GM21526 (cell line): ENCODE measurements at regions not wholly inside any gene's neighbourhood (a gene's known extent, or its start where the extent isn't known, plus 50 kb on each side); places are given as distances from the start of the nearest gene placed in this dataset.
"Not testable (repeated sequence)": the region's sequence is repeated elsewhere in the genome, so short reads cannot be mapped to it uniquely, and the experiment has no call there.

Experiments used
- ATAC-seq: cut with Tn5 transposase; IDR thresholded peaks from one replicate; pipeline ENCODE4 v1.9.1; 2021; ENCODE audit warnings: moderate library complexity; ENCODE audit not compliant: unreplicated experiment, low FRiP score

- no peak for ATAC-seq
Observed at GRCh38 chr2:193869564-193869963, 1674.8 kb upstream of the TMEFF2 start.

DNA sequence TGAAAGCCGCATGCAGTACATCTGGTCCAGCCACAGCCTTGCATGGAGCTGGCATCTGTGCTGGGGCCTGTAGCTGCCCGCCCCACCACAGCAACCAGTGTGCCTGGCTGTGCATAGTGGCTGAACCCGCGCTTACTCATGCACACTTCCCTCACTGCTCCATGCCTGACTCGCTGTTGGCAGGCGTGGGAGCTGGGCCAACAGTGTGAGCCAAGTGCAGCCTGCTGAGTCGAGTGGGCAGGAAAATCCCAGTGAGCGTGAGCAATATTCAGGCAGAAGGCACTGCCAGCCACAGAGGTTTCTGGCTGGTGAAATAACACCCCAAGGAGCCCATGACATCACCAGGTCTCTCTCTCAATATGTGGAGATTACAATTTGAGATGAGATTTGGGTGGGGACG lies 1674.1 kb upstream of the TMEFF2 start:
- ATAC-seq, result no peak

- no peak for ATAC-seq
Observed at GRCh38 chr2:193868132-193868531, 1673.4 kb upstream of the TMEFF2 start.

DNA sequence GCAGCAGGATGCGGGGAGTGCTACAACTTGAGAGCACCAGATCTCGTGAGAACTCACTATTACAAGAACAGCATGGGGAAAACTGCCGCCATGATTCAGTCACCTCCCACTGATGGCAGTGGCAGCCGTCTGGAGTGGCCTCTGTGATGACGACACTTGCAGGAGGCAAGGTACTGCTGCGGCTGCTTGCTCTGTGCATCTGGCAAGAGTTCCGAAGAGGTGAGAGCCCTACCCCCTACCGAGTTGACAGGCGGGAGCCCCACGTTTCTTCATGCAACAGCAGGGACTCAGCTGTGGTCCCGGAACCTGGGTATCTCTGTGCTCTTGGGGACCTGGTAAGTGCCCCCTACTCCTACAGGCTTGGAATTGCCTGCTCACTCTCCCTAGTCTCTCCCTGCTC lies 1672.7 kb upstream of the TMEFF2 start:
- ATAC-seq, result no peak

- no peak for ATAC-seq
Observed at GRCh38 chr2:193861557-193861956, 1666.8 kb upstream of the TMEFF2 start.

DNA sequence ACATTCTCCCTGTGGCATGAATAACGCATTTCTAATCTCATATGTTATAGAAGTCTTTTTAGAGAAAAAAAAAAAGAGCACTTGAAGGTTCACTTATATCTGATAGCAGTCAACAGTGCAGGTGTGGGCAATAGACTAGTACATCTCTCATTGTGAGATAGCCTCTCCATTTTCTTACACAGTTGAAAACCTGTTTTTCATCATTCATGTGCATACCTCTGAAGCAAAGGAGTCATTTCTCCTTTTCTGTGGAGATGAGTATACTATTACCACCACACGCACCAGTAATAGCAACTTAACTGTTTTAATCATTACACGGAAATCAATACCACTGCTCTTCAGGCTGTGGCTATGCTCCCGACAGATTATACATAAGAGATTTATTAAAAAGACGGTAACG lies 1653.3 kb upstream of the TMEFF2 start:
- ATAC-seq, result no peak

DNA sequence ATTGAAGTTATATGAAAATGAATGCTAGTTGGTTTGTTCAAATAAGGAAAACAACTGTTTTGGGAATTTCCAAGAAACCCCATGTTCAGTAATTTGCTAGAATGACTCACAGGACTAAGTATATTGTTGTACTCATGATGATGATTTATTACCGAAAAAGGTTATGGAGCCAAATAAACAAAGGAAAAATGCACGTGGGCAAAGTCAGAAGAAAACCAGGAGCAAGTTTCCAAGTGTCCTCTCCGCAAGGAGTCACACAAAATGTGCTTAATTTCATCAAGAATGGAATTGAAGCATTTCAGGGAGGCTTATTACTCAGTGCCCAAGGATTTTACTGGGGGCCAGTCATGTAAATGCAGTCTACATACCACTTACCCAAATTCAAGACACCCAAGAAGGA lies 1652.4 kb upstream of the TMEFF2 start:
- no peak for ATAC-seq

GRCh38 chr2:193845604-193846003 lies 1650.9 kb upstream of the TMEFF2 start:
- ATAC-seq, result no peak

GRCh38 chr2:193843675-193844074 lies 1648.9 kb upstream of the TMEFF2 start:
- ATAC-seq, result no peak

DNA sequence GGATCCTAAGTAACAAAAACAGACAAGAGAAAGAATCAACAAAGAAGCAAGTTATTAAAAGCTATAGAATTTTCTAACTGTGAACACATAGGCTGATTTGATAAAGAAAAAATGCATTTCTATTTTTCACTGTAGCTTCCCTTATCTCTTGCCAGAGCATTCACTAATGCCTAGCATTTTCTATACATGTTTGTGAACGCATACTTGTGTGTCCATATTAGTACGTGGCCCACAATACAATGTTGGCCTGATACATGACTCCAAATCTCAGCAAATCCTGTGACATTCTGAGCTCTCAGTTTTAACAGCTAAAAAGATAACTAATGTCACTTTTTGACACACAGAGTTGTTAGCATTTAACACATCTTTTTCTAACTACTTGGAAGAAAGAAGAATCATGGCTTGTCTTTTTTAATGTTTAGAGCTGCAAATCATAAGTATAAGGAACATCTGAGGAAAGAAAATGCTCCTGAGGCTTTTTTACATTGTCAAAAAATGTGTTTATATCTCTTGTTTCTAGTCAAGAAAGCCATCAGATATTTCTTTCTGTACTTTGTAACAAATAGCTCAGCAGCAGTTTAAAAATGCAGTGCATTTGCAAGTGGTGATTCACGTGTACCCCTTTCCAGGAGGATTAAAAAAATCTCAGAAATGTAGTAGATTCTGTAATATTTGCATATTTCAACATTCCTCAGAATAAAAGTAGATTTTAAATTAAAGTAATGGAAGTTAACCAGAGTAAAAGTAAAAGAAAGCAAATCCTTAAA lies 1646.8 kb upstream of the TMEFF2 start:
- ATAC-seq, result no peak

DNA sequence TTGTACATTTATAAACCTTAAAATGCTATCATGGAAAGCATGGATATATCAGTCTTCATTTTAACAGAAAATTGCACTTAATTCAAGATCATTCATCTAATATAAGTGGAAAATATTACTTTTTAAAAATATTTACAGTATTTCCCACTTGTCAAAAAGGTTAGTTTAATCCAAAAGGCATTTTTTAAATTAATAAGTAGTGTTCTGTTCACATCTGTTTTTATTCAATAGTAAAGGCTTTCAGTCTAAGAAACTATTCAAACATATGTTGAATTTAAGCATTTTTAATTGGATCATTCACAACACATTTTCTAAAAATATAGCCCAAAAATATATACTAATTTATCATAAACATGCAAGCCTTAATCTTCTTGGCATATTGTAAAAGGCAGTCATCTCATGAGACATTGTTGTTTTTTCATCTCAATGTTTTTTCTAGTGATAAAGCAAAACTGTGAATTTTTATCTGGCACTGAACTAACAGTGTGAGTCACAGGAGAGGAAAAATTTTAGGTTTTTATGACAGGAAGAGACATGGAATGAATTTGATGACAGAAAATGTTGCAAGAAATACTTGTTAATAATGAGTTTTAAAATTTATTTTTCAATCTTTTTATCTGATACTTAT lies 1642.5 kb upstream of the TMEFF2 start:
- no peak for ATAC-seq

DNA sequence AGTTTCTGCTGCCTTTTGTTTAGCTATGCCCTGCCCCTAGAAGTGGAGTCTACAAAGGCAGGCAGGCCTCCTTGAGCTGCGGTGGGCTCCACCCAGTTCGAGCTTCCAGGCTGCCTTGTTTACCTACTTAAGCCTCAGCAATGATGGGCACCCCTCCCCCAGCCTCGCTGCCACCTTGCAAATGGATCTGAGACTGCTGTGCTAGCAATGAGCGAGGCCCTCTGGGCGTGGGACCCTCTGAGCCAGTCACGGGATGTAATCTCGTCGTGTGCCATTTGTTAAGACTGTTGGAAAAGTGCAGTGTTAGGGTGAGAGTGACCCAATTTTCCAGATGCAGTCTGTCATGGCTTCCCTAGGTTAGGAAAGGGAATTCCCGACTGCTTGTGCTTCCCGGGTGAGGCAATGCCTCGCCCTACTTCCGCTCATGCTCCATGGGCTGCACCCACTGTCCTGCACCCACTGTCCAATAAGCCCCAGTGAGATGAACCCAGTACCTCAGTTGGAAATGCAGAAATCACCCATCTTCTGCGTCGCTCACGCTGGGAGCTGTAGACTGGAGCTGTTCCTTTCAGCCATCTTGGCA lies 1641.8 kb upstream of the TMEFF2 start:
- not testable (repeated sequence) for ATAC-seq

DNA sequence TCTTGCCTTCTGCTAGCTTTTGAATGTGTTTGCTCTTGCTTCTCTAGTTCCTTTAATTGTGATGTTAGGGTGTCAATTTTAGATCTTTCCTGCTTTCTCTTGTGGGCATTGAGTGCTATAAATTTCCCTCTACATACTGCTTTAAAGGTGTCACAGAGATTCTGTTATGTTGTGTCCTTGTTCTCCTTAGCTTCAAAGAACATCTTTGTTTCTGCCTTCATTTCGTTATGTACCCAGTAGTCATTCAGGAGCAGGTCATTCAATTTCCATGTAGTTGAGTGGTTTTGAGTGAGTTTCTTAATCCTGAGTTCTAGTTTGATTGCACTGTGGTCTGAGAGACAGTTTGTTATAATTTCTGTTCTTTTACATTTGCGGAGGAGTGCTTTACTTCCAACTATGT lies 1639.2 kb upstream of the TMEFF2 start:
- ATAC-seq, result not testable (repeated sequence)

DNA sequence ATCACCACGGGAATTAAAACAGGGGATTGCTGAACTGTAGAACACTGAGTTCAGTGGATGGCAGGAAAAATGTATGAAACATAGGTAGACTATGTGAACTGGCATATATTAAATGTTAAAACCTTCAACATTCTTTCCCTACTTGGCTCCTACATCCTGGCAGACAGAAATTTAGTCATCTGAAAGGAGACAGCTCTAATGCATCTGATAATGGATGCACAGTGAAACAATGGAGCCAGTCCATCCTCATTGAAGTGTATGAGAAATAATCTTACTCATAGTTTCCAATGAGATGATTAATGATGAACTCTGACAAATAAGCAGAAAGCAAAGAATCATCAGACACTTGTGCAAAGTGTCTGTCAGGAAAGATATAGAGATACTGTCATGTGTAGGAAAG lies 1629.7 kb upstream of the TMEFF2 start:
- ATAC-seq, result no peak

GRCh38 chr2:193818801-193819499 lies 1624.2 kb upstream of the TMEFF2 start:
- no peak for ATAC-seq

DNA sequence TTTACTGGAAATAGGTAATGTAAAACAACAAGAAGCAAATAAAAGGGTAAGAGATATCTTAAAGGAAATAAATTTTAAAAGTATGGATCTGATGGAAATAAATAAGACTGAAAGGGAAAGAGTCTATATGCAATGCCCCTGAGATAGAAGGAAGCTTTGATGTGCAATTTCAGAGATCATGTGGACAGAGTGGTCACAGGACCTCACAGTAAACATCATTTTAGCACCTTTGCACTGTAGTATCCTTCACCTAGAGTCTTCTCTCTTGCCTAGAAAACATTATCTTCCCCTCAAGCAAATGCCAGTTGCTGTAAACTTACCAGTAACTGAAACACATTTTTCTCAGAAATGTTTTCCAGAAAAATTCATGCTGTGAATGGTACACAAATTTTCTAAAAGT lies 1621.3 kb upstream of the TMEFF2 start:
- no peak for ATAC-seq

DNA sequence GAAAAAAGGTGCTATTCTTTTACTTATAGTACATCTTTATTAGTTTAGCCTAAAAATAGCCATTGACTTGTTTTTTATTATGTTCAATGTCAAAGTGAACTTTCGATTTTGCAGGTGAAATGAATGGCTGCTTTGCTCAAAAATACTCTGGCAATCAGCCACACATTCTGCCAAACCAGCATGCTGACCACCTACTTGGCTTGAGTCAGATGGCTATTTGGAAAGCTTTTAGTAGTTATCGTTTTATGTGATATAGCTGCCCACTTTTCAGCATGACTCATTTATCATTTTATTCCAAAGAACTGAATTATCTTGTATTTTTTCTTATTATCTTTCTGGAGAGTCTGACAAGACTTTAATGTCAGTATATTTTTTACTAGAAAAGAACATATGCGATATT lies 1615.8 kb upstream of the TMEFF2 start:
- no peak for ATAC-seq

- no peak for ATAC-seq
Observed at GRCh38 chr2:193808877-193809276, 1614.1 kb upstream of the TMEFF2 start.

DNA sequence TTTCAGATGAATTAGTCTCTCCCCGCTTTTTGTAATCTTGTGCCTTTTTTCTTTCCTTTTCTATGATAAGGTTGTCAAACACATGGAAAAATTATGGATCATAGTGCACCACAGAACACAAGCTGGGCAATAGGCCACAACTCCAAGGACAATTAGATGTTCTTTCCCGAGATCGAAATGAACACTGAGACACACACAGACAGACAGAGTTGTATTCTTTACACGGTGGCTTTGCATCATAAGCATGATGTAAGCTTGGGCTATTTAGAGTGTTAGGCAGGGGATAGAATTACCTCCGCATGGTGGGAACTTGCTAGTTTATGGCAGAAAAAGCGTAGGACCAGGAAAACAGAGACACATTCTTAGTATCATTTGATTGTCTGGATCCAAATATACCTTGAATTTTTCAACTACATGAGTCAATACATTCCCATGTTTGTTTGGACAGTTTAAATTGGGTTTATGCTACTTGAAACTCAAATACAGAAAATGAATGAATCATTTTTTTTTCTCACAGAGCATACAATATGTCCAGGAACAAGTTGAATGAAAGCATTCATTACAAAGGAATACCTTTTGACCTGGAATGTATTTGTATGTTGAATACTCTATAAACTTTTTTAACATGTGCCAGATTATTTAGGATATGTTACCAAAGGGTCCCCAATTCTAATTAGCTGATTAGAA lies 1611.5 kb upstream of the TMEFF2 start:
- ATAC-seq, result no peak

DNA sequence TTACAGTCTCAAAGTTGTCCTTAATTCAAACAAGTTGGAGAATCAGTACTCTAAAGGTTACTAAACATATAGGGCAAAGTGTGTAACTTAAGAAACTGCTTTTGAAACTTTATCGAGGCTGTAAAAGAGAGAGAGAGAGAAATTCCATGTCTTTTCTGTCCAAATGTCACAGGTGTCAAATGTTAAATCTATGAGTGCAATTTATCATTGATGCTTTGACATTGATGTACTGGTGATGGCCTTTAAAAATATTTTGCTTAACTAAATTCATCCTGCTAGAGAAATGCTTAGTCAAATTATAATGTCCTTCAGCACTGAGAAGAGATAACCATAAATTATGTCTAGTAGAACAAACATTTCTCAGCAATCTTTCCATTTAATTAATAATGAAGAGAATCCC lies 1602.1 kb upstream of the TMEFF2 start:
- ATAC-seq, result no peak

- ATAC-seq, result no peak
Observed at GRCh38 chr2:193793914-193794313, 1599.2 kb upstream of the TMEFF2 start.
